ENCODE measurements at regions not wholly inside any gene's neighbourhood (a gene's known extent, or its start where the extent isn't known, plus 50 kb on each side); places are given as distances from the start of the nearest gene placed in this dataset.

GRCh38 chr13:22106058-22106457 is 435.2 kb downstream of the FGF9 start:
- DNase-seq = no peak
- Mint-ChIP-seq H3K27ac (peak overlapping the region; percentile 83), H3K27me3 (no peaks in the 10 kb centered on the region), H3K36me3 (ENCODE audit: low read depth) (peaks cover 4% of the 10 kb centered on the region), H3K4me3 (no peak overlapping the region), H3K4me1 (peaks cover 43% of the 10 kb centered on the region)
- ATAC-seq = no peak
- peaks cover 2% of the 10 kb centered on the region for H3K9me3 ChIP-seq (ENCODE audit: control insufficient read depth, low read length, poor library complexity, severe bottlenecking)

- H3K36me3 Mint-ChIP-seq (ENCODE audit: low read depth) = peaks cover 4% of the 10 kb centered on the region
- peaks cover 39% of the 10 kb centered on the region for H3K4me1 Mint-ChIP-seq
- peak overlapping the region; percentile 69 for H3K4me3 Mint-ChIP-seq
- no peak for DNase-seq
- ATAC-seq = peak; percentile 68
- H3K27ac Mint-ChIP-seq = peak overlapping the region; percentile 83
- peaks cover 2% of the 10 kb centered on the region for H3K9me3 ChIP-seq (ENCODE audit: control insufficient read depth, low read length, poor library complexity, severe bottlenecking)
- H3K27me3 Mint-ChIP-seq = no peaks in the 10 kb centered on the region
Measured at GRCh38 chr13:22107549-22107948, 436.7 kb downstream of the FGF9 start.

GRCh38 chr13:22108283-22108942 is 437.5 kb downstream of the FGF9 start:
- no peak for DNase-seq

GRCh38 chr13:22108979-22109378 is 438.1 kb downstream of the FGF9 start:
- Mint-ChIP-seq H3K4me3 (no peak overlapping the region), H3K27ac (no peak overlapping the region), H3K4me1 (peaks cover 40% of the 10 kb centered on the region), H3K36me3 (ENCODE audit: low read depth) (peaks cover 2% of the 10 kb centered on the region), H3K27me3 (no peaks in the 10 kb centered on the region)
- no peak for DNase-seq
- peaks cover 2% of the 10 kb centered on the region for H3K9me3 ChIP-seq (ENCODE audit: control insufficient read depth, low read length, poor library complexity, severe bottlenecking)
- no peak for ATAC-seq

More at GRCh38 chr13:22108283-22108942, 437.5 kb downstream of the FGF9 start:
- H3K27me3 Mint-ChIP-seq = no peaks in the 10 kb centered on the region
- H3K4me1 Mint-ChIP-seq = peaks cover 36% of the 10 kb centered on the region
- ATAC-seq = no peak
- peaks cover 2% of the 10 kb centered on the region for H3K9me3 ChIP-seq (ENCODE audit: control insufficient read depth, low read length, poor library complexity, severe bottlenecking)
- H3K27ac Mint-ChIP-seq = peak overlapping the region; percentile 83
- H3K4me3 Mint-ChIP-seq = no peak overlapping the region
- peaks cover 3% of the 10 kb centered on the region for H3K36me3 Mint-ChIP-seq (ENCODE audit: low read depth)

- Mint-ChIP-seq H3K4me1 (peaks cover 41% of the 10 kb centered on the region), H3K27ac (no peak overlapping the region)
Measured at GRCh38 chr13:22110368-22110767, 439.5 kb downstream of the FGF9 start.

GRCh38 chr13:22111152-22111783 is 440.4 kb downstream of the FGF9 start:
- Mint-ChIP-seq H3K27ac (no peak overlapping the region), H3K36me3 (ENCODE audit: low read depth) (no peaks in the 10 kb centered on the region), H3K27me3 (no peaks in the 10 kb centered on the region), H3K4me3 (no peak overlapping the region), H3K4me1 (peaks cover 39% of the 10 kb centered on the region)
- no peak for ATAC-seq
- peaks cover 2% of the 10 kb centered on the region for H3K9me3 ChIP-seq (ENCODE audit: control insufficient read depth, low read length, poor library complexity, severe bottlenecking)
- no peak for DNase-seq

More at GRCh38 chr13:22110368-22110767, 439.5 kb downstream of the FGF9 start:
- ATAC-seq (no peak), DNase-seq (no peak)
- Mint-ChIP-seq H3K36me3 (ENCODE audit: low read depth) (no peaks in the 10 kb centered on the region), H3K27me3 (no peaks in the 10 kb centered on the region), H3K4me3 (no peak overlapping the region)
- H3K9me3 ChIP-seq (ENCODE audit: control insufficient read depth, low read length, poor library complexity, severe bottlenecking) = peaks cover 2% of the 10 kb centered on the region

- no peak for ATAC-seq
- no peak overlapping the region for H3K27ac Mint-ChIP-seq
- H3K4me1 Mint-ChIP-seq = peaks cover 33% of the 10 kb centered on the region
- no peaks in the 10 kb centered on the region for H3K9me3 ChIP-seq (ENCODE audit: control insufficient read depth, low read length, poor library complexity, severe bottlenecking)
- no peak for DNase-seq
- H3K27me3 Mint-ChIP-seq = no peaks in the 10 kb centered on the region
- H3K36me3 Mint-ChIP-seq (ENCODE audit: low read depth) = no peaks in the 10 kb centered on the region
- no peak overlapping the region for H3K4me3 Mint-ChIP-seq
Measured at GRCh38 chr13:22111961-22112360, 441.1 kb downstream of the FGF9 start.

- Mint-ChIP-seq H3K27ac (peak overlapping the region; percentile 80), H3K36me3 (ENCODE audit: low read depth) (no peaks in the 10 kb centered on the region)
Measured at GRCh38 chr13:22112956-22113745, 442.3 kb downstream of the FGF9 start.

GRCh38 chr13:22114630-22115311 is 443.9 kb downstream of the FGF9 start:
- ATAC-seq = peak; percentile 94
- no peaks in the 10 kb centered on the region for H3K9me3 ChIP-seq (ENCODE audit: control insufficient read depth, low read length, poor library complexity, severe bottlenecking)
- Mint-ChIP-seq H3K36me3 (ENCODE audit: low read depth) (no peaks in the 10 kb centered on the region), H3K27me3 (no peaks in the 10 kb centered on the region), H3K4me1 (peaks cover 18% of the 10 kb centered on the region), H3K27ac (peak overlapping the region; percentile 80), H3K4me3 (no peak overlapping the region)
- DNase-seq = no peak

More at GRCh38 chr13:22112956-22113745, 442.3 kb downstream of the FGF9 start:
- peaks cover 23% of the 10 kb centered on the region for H3K4me1 Mint-ChIP-seq
- no peak overlapping the region for H3K4me3 Mint-ChIP-seq
- no peaks in the 10 kb centered on the region for H3K27me3 Mint-ChIP-seq
- H3K9me3 ChIP-seq (ENCODE audit: control insufficient read depth, low read length, poor library complexity, severe bottlenecking) = no peaks in the 10 kb centered on the region
- no peak for ATAC-seq
- DNase-seq = no peak

- ATAC-seq = no peak
- no peaks in the 10 kb centered on the region for H3K36me3 Mint-ChIP-seq (ENCODE audit: low read depth)
- H3K27ac Mint-ChIP-seq = no peak overlapping the region
- no peak overlapping the region for H3K4me3 Mint-ChIP-seq
- no peaks in the 10 kb centered on the region for H3K27me3 Mint-ChIP-seq
- H3K9me3 ChIP-seq (ENCODE audit: control insufficient read depth, low read length, poor library complexity, severe bottlenecking) = no peaks in the 10 kb centered on the region
- no peak for DNase-seq
- H3K4me1 Mint-ChIP-seq = peaks cover 18% of the 10 kb centered on the region
Measured at GRCh38 chr13:22118158-22118557, 447.3 kb downstream of the FGF9 start.

GRCh38 chr13:22120646-22121045 is 449.8 kb downstream of the FGF9 start:
- Mint-ChIP-seq H3K27me3 (no peaks in the 10 kb centered on the region), H3K36me3 (ENCODE audit: low read depth) (peaks cover 2% of the 10 kb centered on the region), H3K4me3 (no peak overlapping the region), H3K27ac (no peak overlapping the region), H3K4me1 (peaks cover 3% of the 10 kb centered on the region)
- DNase-seq (no peak), ATAC-seq (no peak)
- no peaks in the 10 kb centered on the region for H3K9me3 ChIP-seq (ENCODE audit: control insufficient read depth, low read length, poor library complexity, severe bottlenecking)

- Mint-ChIP-seq H3K4me1 (peaks cover 7% of the 10 kb centered on the region), H3K4me3 (no peak overlapping the region), H3K36me3 (ENCODE audit: low read depth) (peaks cover 2% of the 10 kb centered on the region), H3K27me3 (no peaks in the 10 kb centered on the region), H3K27ac (peak overlapping the region; percentile 8)
- ATAC-seq (no peak), DNase-seq (no peak)
- no peaks in the 10 kb centered on the region for H3K9me3 ChIP-seq (ENCODE audit: control insufficient read depth, low read length, poor library complexity, severe bottlenecking)
Measured at GRCh38 chr13:22121146-22121739, 450.4 kb downstream of the FGF9 start.
